Large intestine (tissue), 3 donors: ENCODE measurements at regions not wholly inside any gene's neighbourhood (a gene's known extent, or its start where the extent isn't known, plus 50 kb on each side); places are given as distances from the start of the nearest gene placed in this dataset.
"Not testable (repeated sequence)": the region's sequence is repeated elsewhere in the genome, so short reads cannot be mapped to it uniquely, and the experiment has no call there.

ENCODE experiments used
- DNase-seq, 2 donors: peaks; one replicate each; pipeline versions ENCODE4 v3.0.0 to v3.0.0-alpha.2; 2013
- H3K27ac ChIP-seq: one replicate; pipeline ENCODE4 v1.5.1; 2013; ENCODE audit warnings: low read length
- H3K27me3 ChIP-seq: 2 replicates; pipeline ENCODE4 v1.6.1; 2013; ENCODE audit warnings: low read length; ENCODE audit not compliant: control insufficient read depth, insufficient read depth
- H3K36me3 ChIP-seq: 2 replicates; pipeline ENCODE4 v1.6.1; 2013; ENCODE audit warnings: low read length; ENCODE audit not compliant: control insufficient read depth, insufficient read depth
- H3K4me1 ChIP-seq: one replicate; pipeline ENCODE4 v1.6.1; 2013; ENCODE audit warnings: low read length; ENCODE audit not compliant: control insufficient read depth, insufficient read depth
- H3K4me3 ChIP-seq: one replicate; pipeline ENCODE4 v1.5.1; 2013; ENCODE audit warnings: low read length
- H3K9me3 ChIP-seq: one replicate; pipeline ENCODE4 v1.6.1; 2013; ENCODE audit warnings: mild to moderate bottlenecking, low read depth, low read length, moderate library complexity; ENCODE audit not compliant: control insufficient read depth
- WGBS: methylation state at CpG from one replicate; pipeline ENCODE4 v1.1.5; 2013; ENCODE audit warnings: low lambda C conversion rate; ENCODE audit not compliant: insufficient coverage; 5-methylcytosine and 5-hydroxymethylcytosine counted together

DNA sequence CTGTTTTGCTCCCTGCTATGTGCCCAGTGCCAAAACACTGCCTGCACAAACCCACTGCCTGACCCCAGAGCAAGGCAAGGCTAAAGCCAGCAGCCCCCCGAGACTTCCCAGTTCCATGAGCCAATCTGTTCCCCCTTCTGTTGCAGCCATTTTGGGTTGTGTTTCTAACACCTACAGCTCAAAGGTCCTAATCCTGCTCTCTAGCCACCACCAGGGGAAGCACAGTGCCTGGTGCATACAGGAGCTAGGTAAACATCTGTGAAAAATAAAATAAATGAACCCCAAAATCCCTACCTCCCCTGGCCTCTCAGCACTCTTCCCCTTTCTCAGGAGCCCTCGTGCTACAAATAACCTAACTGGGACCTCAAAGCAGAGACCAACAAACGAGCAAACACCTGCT, 190.2 kb downstream of the MATN1 start:
- Histone ChIP-seq H3K27me3 (no peaks in the 10 kb centered on the region), H3K27ac (no peak overlapping the region), H3K4me1 (no peaks in the 10 kb centered on the region), H3K4me3 (no peak overlapping the region), H3K9me3 (no peaks in the 10 kb centered on the region), H3K36me3 (no peaks in the 10 kb centered on the region)
- no peak for DNase-seq
- WGBS, result no CpG with 5 or more reads among the region's 3 CpGs

GRCh38 chr1:30532621-30533020, 190.8 kb downstream of the MATN1 start:
- Histone ChIP-seq H3K4me3 (no peak overlapping the region), H3K9me3 (no peaks in the 10 kb centered on the region), H3K27ac (no peak overlapping the region), H3K4me1 (no peaks in the 10 kb centered on the region), H3K36me3 (no peaks in the 10 kb centered on the region), H3K27me3 (no peaks in the 10 kb centered on the region)
- no CpG with 5 or more reads among the region's 3 CpGs for WGBS
- no peak for DNase-seq

DNA sequence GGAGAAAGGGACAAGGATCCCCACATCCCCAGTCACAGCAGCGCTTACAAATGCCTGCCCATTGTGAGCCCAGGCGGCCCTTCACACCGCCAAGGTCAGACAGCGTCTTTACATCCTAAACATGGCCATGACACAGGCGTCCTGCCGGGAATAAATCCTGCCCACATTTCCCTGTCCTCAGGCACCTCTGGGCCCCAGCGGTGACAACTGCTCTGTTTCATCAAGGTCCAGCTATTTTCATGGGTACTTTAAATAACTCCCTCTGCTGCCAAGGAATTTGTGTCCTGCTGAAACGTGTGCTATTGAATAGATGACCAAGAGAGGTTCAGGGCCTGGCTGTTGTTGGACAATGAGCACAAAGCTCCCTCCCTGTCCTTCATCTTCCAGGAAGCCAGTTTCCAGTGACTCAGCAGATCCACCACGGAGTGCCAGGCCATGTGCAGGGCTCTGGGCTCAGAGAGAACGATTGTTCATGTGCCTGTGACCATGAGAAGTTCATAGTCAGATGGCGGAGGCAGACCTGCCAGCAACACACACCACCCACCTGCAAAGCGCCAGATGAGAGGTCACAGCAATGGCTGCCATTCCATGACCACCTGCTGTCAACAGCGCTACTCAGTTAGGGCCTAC, 195.8 kb downstream of the MATN1 start:
- no peak for DNase-seq
- Histone ChIP-seq H3K27ac (no peak overlapping the region), H3K27me3 (peaks cover 3% of the 10 kb centered on the region), H3K4me3 (no peak overlapping the region), H3K4me1 (no peaks in the 10 kb centered on the region), H3K9me3 (no peaks in the 10 kb centered on the region), H3K36me3 (no peaks in the 10 kb centered on the region)
- WGBS, result 60% methylated on average over 2 of the region's 13 CpGs

GRCh38 chr1:30526652-30527345, 196.6 kb downstream of the MATN1 start:
- peaks cover 3% of the 10 kb centered on the region for H3K27me3 ChIP-seq
- H3K9me3 ChIP-seq, result no peaks in the 10 kb centered on the region
- H3K27ac ChIP-seq, result no peak overlapping the region
- no peak for DNase-seq
- H3K4me1 ChIP-seq, result no peaks in the 10 kb centered on the region
- no CpG with 5 or more reads among the region's 6 CpGs for WGBS
- H3K36me3 ChIP-seq, result no peaks in the 10 kb centered on the region
- H3K4me3 ChIP-seq, result no peak overlapping the region

- no peaks in the 10 kb centered on the region for H3K9me3 ChIP-seq
- DNase-seq, result no peak
- H3K27me3 ChIP-seq, result peaks cover 3% of the 10 kb centered on the region
- no peaks in the 10 kb centered on the region for H3K4me1 ChIP-seq
- no CpG with 5 or more reads among the region's 10 CpGs for WGBS
- H3K36me3 ChIP-seq, result no peaks in the 10 kb centered on the region
- no peak overlapping the region for H3K27ac ChIP-seq
- no peak overlapping the region for H3K4me3 ChIP-seq
These were observed 197.3 kb downstream of the MATN1 start for GRCh38 chr1:30525971-30526651.

DNA sequence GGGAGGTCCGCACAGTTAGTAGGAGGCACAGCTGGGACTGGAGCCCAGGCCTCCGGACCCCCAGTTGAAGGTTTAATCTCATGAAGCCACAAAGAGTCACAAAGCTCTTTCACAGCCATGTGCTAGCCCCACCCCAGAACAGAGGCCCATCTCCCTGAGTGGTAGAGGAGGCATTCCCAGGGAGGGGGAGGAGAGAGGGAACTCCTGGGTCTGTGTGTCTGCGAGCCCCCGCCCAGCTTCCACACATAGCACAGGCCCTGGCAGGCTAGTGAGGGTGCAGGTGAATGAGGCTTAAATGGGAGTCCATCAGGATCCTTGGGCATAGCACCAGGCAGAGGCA, 197.8 kb downstream of the MATN1 start:
- Histone ChIP-seq H3K27me3 (peaks cover 3% of the 10 kb centered on the region), H3K27ac (no peak overlapping the region), H3K9me3 (no peaks in the 10 kb centered on the region), H3K4me1 (no peaks in the 10 kb centered on the region), H3K4me3 (no peak overlapping the region), H3K36me3 (no peaks in the 10 kb centered on the region)
- no CpG with 5 or more reads among the region's 4 CpGs for WGBS
- no peak for DNase-seq

- Histone ChIP-seq H3K4me3 (no peak overlapping the region), H3K4me1 (no peaks in the 10 kb centered on the region), H3K36me3 (no peaks in the 10 kb centered on the region), H3K27ac (no peak overlapping the region), H3K27me3 (peaks cover 3% of the 10 kb centered on the region), H3K9me3 (no peaks in the 10 kb centered on the region)
- no CpG with 5 or more reads among the region's 11 CpGs for WGBS
- no peak for DNase-seq
These were observed 198.4 kb downstream of the MATN1 start for GRCh38 chr1:30524840-30525617.

DNA sequence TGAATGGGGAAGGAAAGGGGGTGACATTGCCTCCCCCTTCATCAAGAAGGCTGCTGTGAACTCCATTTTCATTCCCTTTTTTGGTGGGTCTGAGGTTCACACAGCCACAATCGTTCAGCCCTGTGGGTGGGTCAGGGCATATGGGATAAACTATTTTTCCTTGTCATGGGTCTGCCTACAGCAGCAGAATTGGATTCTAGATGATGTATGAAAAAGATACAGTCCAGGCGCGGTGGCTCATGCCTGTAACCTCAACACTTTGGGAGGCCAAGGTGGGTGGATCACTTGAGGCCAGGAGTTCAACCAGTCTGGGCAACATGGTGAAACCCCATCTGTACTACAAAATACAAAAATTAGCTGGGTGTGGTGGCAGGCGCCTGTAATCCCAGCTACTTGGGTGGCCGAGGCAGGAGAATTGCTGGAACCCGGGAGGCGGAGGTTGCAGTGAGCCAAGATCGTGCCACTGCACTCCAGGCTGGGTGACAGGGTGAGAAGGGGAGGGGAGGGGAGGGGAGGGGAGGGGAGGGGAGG, 199.3 kb downstream of the MATN1 start:
- H3K4me3 ChIP-seq, H3K36me3 ChIP-seq, H3K27ac ChIP-seq, H3K4me1 ChIP-seq, DNase-seq, H3K27me3 ChIP-seq, H3K9me3 ChIP-seq: not testable (repeated sequence)
- 100% methylated on average over 2 of the region's 8 CpGs for WGBS

DNA sequence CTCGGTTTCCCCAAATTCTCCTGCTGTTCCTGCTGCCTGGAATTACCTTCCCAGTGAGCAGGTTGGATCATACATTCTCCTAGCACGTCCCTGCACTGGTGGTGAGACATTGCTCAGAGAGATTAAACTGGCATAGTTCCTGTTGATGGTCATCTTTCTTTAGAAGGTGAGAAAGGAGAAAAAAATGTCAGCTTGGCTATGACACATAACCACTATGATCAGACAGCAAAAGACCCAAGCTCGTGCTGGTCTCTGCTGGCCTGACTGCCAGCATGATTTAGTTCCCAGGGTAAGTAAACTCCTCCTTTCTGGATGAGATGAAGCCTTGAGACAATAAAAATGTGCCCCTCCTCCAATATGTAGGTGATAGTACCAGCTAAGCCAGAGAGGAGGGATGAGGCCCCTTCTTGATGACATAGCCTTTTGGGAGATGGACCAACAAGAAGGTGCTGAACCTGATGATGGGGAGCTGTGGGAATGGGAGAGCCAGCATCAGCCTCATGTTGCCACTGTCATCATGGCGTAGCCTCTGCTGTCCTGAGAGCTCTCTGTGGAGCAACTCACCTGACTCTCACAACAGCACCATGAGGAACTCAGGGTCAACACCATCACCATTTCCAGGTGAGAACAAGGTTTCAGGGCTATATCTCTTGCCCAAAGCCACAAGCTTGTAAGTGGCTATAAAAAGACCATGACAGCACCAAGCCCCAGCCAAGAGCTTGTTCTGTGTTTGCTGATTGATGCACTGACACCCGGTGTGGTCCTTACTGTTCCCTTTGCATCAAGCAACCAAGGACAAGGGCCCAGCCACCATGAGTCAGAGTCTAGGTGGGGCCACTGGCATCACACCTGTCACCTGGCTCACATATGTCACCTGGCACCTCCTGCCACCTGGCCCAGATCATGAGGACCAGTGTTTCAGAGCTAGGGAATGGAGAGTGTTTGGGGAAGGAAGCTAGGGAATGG, 200.0 kb downstream of the MATN1 start:
- DNase-seq, result no peak
- H3K36me3 ChIP-seq, result no peaks in the 10 kb centered on the region
- no peak overlapping the region for H3K4me3 ChIP-seq
- WGBS, result no CpG with 5 or more reads among the region's 5 CpGs
- H3K4me1 ChIP-seq, result no peaks in the 10 kb centered on the region
- H3K9me3 ChIP-seq, result no peaks in the 10 kb centered on the region
- no peak overlapping the region for H3K27ac ChIP-seq
- H3K27me3 ChIP-seq, result peaks cover 3% of the 10 kb centered on the region
